ENCODE measurements at regions not wholly inside any gene's neighbourhood (a gene's known extent, or its start where the extent isn't known, plus 50 kb on each side); places are given as distances from the start of the nearest gene placed in this dataset.

DNA sequence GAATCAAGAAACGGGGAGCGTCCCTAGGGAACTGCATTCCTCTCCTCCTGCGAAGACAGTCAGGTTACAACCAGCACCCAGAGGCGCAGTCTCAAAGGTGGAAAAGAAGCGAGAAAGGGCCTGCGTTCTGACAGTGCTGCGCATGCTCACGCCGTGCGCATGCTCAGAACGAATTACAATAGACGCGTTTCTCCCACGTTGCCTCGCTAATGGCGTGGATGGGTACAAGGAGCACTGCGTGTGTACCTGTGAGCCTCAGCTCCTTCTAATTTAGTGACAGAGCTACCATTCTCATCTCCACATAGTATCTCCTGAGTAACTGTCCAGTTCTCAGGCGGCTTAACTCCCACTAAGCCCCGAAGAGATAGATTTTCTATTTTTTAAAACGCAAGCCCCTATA, 448.8 kb downstream of the TXNL1 start:
- no peak for TF ChIP-seq CTCF (IDR thresholded peaks at IDR 0.05)
- TF ChIP-seq POLR2A (IDR thresholded peaks at IDR 0.05): no peak
